K562 (cell line): ENCODE measurements at regions not wholly inside any gene's neighbourhood (a gene's known extent, or its start where the extent isn't known, plus 50 kb on each side); places are given as distances from the start of the nearest gene placed in this dataset.

Experiments
- ATAC-seq: fragments of 200-7000 bp; cut with Tn5 transposase; 3 replicates; pipeline ENCODE4 v1.9.1; 2020; ENCODE audit warnings: moderate library complexity
- BruUV-seq: library from RNA; stranded (reverse); fragments of 400-500 nt; replicated peaks from 2 replicates; lab custom pipeline; 2021; lab: Mats Ljungman, UMichigan
- CTCF ChIA-PET: fragments of 300-600 bp; formaldehyde crosslinking; extraction: SDS; loops from one replicate; lab custom pipeline; 2021; ENCODE audit warnings: low intra/inter-chr PET ratio; lab: Yijun Ruan, JAX
- POLR2A ChIA-PET: fragments of 300-600, 350-650 bp; sonication (Branson Sonifier 250); formaldehyde crosslinking; extraction: SDS; loops from one replicate; lab custom pipeline; 2021; ENCODE audit warnings: antibody characterized with exemption, inconsistent platforms; lab: Yijun Ruan, JAX
- DNase-seq, 4 experiments: peaks; one replicate each; pipeline versions ENCODE4 v3.0.0 to v3.0.0-alpha.2; 2011 to 2018; ENCODE audit warnings: low spot score in 3 of 4, mixed read lengths in 3 of 4; ENCODE audit errors: extremely low read depth in 1 of 4
- FAIRE-seq: peaks from 2 replicates; lab custom pipeline; 2011; peaks lifted over from hg19 to GRCh38; lab: Jason Lieb, UNC
- H2AFZ ChIP-seq: 2 replicates; pipeline ENCODE4 v1.6.0; 2011; ENCODE audit warnings: low read depth, low read length, control low read depth, inconsistent platforms
- H3K27ac ChIP-seq: fragments of 200-600 bp; 3 replicates; pipeline ENCODE4 v1.8.0; 2011; ENCODE audit warnings: low read depth, mild to moderate bottlenecking, control low read depth, inconsistent platforms, low read length, moderate library complexity, mixed read lengths; ENCODE audit errors: extremely low read depth
- H3K27me3 ChIP-seq, 2 experiments: fragments of 300-600 bp in 1 of 2; 2 replicates in 1 of 2; 3 replicates in 1 of 2; pipeline versions ENCODE4 v1.6.0 to v1.8.0; 2011; ENCODE audit warnings: inconsistent platforms in 2 of 2, low read length in 2 of 2, mild to moderate bottlenecking in 1 of 2, mixed read lengths in 1 of 2, moderate library complexity in 1 of 2; ENCODE audit not compliant: control insufficient read depth in 2 of 2, insufficient read depth in 2 of 2
- H3K36me3 ChIP-seq: fragments of 300-600 bp; 3 replicates; pipeline ENCODE4 v1.8.0; 2011; ENCODE audit warnings: mild to moderate bottlenecking, low read length, inconsistent platforms; ENCODE audit not compliant: control insufficient read depth, insufficient read depth
- H3K4me1 ChIP-seq, 2 experiments: fragments of 200-600 bp in 1 of 2; replicated peaks in 1 of 2; 2 replicates in 1 of 2; 3 replicates in 1 of 2; pipeline versions ENCODE4 v1.5.1 to v1.8.0; 2011; ENCODE audit warnings: inconsistent platforms in 2 of 2, low read length in 2 of 2, mild to moderate bottlenecking in 1 of 2, mixed read lengths in 1 of 2, moderate library complexity in 1 of 2; ENCODE audit not compliant: control insufficient read depth in 2 of 2, insufficient read depth in 2 of 2
- H3K4me2 ChIP-seq: 2 replicates; pipeline ENCODE4 v1.6.1; 2011; ENCODE audit warnings: low read length, control low read depth, inconsistent platforms, mixed read lengths; ENCODE audit not compliant: insufficient read depth
- H3K4me3 ChIP-seq: fragments of 200-600 bp; sonication (generic), shearing (Covaris generic); 2 replicates; pipeline ENCODE4 v1.5.1; 2016; ENCODE audit warnings: control low read depth, inconsistent platforms
- H3K79me2 ChIP-seq: fragments of 200-600 bp; 3 replicates; pipeline ENCODE4 v1.8.0; 2011; ENCODE audit warnings: low read length, inconsistent platforms; ENCODE audit not compliant: control insufficient read depth, insufficient read depth
- H3K9ac ChIP-seq, 2 experiments: 2 replicates each; pipeline versions ENCODE4 v1.6.0 to v1.6.1; 2011; ENCODE audit warnings: low read depth in 2 of 2, low read length in 2 of 2, control low read depth in 1 of 2, inconsistent platforms in 1 of 2, mild to moderate bottlenecking in 1 of 2, mixed read lengths in 1 of 2; ENCODE audit not compliant: insufficient read depth in 1 of 2
- H3K9me1 ChIP-seq: one replicate; pipeline ENCODE4 v1.6.0; 2011; ENCODE audit warnings: inconsistent platforms, mild to moderate bottlenecking, low read length, moderate library complexity; ENCODE audit not compliant: control insufficient read depth, insufficient read depth
- H3K9me3 ChIP-seq: replicated peaks from 2 replicates; pipeline ENCODE4 v1.5.1; 2011; ENCODE audit warnings: low read depth, low read length, inconsistent platforms; ENCODE audit not compliant: control insufficient read depth, insufficient read depth
- H4K20me1 ChIP-seq: replicated peaks from 2 replicates; pipeline ENCODE4 v1.6.1; 2011; ENCODE audit warnings: low read length, inconsistent platforms, mixed read lengths; ENCODE audit not compliant: control insufficient read depth, insufficient read depth
- C11orf30 ChIP-seq: fragments of 450-650 bp; IDR thresholded peaks from 2 replicates; pipeline ENCODE4 v1.6.1; 2016; ENCODE audit warnings: low read depth, mild to moderate bottlenecking
- COPS2 ChIP-seq: fragments of 450-650 bp; conservative IDR thresholded peaks from 2 replicates; pipeline ENCODE4 v1.6.1; 2016; ENCODE audit warnings: mild to moderate bottlenecking, moderate library complexity
- MAFG ChIP-seq: fragments of 450-650 bp; conservative IDR thresholded peaks from 2 replicates; pipeline ENCODE4 v1.6.1; 2016; ENCODE audit warnings: missing genetic modification characterization, missing compliant biosample characterization
- XRCC3 ChIP-seq: fragments of 450-650 bp; IDR thresholded peaks from 2 replicates; pipeline ENCODE4 v1.6.1; 2017; ENCODE audit warnings: mild to moderate bottlenecking, moderate library complexity
- ZNF316 ChIP-seq: fragments of 450-650 bp; IDR thresholded peaks from 2 replicates; pipeline ENCODE4 v1.6.1; 2016
- in situ Hi-C: fragments of 300-500 bp; cut with MboI; formaldehyde crosslinking; loops from 4 replicates; pipeline ENCODE4 v1.15.0; 2018; ENCODE audit warnings: inconsistent platforms, mixed read lengths
- intact Hi-C: fragments of 100-400 bp; cut with micrococcal nuclease; formaldehyde crosslinking; loops from 2 replicates; pipeline ENCODE4 v1.14.2; 2022
- TF ChIP-seq, protein P1 (sequence below), 2 experiments: fragments of 450-650 bp; conservative IDR thresholded peaks; 2 replicates each; pipeline ENCODE4 v1.6.1; 2017; ENCODE audit warnings: mild to moderate bottlenecking in 2 of 2, moderate library complexity in 2 of 2
- TF ChIP-seq, protein P2 (sequence below): sonication (generic); formaldehyde crosslinking; IDR thresholded peaks from 2 replicates; pipeline ENCODE4 v1.8.1; 2023; ENCODE audit warnings: mild to moderate bottlenecking, missing genetic modification reagents
- TF ChIP-seq, protein P3 (sequence below): fragments of 250-450 bp; sonication (Bioruptor Pico); IDR thresholded peaks from 2 replicates; pipeline ENCODE4 v1.9.0; 2021; ENCODE audit warnings: mild to moderate bottlenecking
- TF ChIP-seq, protein P4 (sequence below): fragments of 250-450 bp; sonication (Bioruptor Pico); IDR thresholded peaks from 2 replicates; pipeline ENCODE4 v1.4.0; 2020; ENCODE audit warnings: borderline replicate concordance
- TF ChIP-seq, protein P5 (sequence below): fragments of 150-350 bp; conservative IDR thresholded peaks from 2 replicates; pipeline ENCODE4 v1.6.1; 2014; ENCODE audit warnings: low read length

DNA sequence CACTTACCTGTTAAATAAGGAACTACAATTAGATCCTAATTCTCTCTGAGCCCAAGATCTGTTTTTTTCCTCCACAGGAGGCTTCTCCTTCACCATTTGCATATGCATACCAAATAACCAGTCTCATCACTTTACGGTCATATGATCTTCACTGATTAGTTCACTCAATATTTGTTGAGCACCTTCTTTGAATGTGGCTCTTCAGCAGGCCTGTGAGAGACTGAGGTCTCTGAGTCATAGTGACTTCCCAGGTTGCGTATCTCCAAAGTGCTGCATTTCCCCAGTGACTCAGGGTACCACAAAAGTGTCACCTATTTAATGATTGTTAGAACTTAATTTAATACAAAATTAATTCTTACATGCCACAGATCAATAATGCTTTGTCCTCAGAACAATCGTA, 108.8 kb upstream of the TRIB2 start (continued):
- TF ChIP-seq, protein P1, sequence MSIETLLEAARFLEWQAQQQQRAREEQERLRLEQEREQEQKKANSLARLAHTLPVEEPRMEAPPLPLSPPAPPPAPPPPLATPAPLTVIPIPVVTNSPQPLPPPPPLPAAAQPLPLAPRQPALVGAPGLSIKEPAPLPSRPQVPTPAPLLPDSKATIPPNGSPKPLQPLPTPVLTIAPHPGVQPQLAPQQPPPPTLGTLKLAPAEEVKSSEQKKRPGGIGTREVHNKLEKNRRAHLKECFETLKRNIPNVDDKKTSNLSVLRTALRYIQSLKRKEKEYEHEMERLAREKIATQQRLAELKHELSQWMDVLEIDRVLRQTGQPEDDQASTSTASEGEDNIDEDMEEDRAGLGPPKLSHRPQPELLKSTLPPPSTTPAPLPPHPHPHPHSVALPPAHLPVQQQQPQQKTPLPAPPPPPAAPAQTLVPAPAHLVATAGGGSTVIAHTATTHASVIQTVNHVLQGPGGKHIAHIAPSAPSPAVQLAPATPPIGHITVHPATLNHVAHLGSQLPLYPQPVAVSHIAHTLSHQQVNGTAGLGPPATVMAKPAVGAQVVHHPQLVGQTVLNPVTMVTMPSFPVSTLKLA (conservative IDR thresholded peaks at IDR 0.05): no peak
- TF ChIP-seq XRCC3: no peak
- TF ChIP-seq, protein P2, sequence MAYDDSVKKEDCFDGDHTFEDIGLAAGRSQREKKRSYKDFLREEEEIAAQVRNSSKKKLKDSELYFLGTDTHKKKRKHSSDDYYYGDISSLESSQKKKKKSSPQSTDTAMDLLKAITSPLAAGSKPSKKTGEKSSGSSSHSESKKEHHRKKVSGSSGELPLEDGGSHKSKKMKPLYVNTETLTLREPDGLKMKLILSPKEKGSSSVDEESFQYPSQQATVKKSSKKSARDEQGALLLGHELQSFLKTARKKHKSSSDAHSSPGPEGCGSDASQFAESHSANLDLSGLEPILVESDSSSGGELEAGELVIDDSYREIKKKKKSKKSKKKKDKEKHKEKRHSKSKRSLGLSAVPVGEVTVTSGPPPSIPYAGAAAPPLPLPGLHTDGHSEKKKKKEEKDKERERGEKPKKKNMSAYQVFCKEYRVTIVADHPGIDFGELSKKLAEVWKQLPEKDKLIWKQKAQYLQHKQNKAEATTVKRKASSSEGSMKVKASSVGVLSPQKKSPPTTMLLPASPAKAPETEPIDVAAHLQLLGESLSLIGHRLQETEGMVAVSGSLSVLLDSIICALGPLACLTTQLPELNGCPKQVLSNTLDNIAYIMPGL (CRISPR knock-in tag): no peak
- TF ChIP-seq, protein P3, sequence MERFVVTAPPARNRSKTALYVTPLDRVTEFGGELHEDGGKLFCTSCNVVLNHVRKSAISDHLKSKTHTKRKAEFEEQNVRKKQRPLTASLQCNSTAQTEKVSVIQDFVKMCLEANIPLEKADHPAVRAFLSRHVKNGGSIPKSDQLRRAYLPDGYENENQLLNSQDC: no peak

DNA sequence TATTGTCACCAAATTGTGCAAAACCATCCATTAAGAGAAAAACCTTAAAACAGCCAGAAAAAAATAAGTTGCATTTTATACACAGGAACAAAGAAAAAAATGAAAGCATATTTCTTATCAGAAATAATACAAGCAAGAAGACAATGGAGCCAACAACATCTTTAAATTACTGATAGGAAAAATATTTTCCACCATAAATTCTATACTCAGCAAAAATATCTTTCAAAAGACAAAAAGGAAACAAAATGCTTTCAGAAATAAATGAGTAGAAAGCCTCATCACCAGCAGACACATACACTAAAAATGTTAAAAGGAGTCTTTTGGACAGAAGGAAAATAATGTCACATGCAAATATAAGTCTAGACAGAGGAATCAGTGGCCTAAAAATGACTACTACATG, 106.4 kb upstream of the TRIB2 start:
- Histone ChIP-seq H3K36me3 (no peaks in the 10 kb centered on the region), H3K4me3 (no peak overlapping the region), H3K79me2 (no peaks in the 10 kb centered on the region), H3K4me1 (0 out of 5 replicates have a peak, but pooled peaks cover 0 to 3% of the 10 kb centered on the region in 2 experiments), H4K20me1 (no peaks in the 10 kb centered on the region), H3K4me2 (no peak overlapping the region), H3K9ac (no peak overlapping the region)
- DNase-seq (no peak), FAIRE-seq (no peak), ATAC-seq (no peak)
- CTCF ChIA-PET: no interaction called here
- intact Hi-C loops: no loop called here
- BruUV-seq: no TSS peak
- TF ChIP-seq C11orf30: peak; percentile 64; the same call in 1 of the 2 replicates
- TF ChIP-seq ZNF316: peak; percentile 80
- TF ChIP-seq, protein P4, sequence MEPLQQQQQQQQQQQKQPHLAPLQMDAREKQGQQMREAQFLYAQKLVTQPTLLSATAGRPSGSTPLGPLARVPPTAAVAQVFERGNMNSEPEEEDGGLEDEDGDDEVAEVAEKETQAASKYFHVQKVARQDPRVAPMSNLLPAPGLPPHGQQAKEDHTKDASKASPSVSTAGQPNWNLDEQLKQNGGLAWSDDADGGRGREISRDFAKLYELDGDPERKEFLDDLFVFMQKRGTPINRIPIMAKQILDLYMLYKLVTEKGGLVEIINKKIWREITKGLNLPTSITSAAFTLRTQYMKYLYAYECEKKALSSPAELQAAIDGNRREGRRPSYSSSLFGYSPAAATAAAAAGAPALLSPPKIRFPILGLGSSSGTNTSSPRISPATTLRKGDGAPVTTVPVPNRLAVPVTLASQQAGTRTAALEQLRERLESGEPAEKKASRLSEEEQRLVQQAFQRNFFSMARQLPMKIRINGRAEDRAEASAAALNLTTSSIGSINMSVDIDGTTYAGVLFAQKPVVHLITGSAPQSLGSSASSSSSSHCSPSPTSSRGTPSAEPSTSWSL (CRISPR knock-in tag): no peak
- TF ChIP-seq, protein P5, sequence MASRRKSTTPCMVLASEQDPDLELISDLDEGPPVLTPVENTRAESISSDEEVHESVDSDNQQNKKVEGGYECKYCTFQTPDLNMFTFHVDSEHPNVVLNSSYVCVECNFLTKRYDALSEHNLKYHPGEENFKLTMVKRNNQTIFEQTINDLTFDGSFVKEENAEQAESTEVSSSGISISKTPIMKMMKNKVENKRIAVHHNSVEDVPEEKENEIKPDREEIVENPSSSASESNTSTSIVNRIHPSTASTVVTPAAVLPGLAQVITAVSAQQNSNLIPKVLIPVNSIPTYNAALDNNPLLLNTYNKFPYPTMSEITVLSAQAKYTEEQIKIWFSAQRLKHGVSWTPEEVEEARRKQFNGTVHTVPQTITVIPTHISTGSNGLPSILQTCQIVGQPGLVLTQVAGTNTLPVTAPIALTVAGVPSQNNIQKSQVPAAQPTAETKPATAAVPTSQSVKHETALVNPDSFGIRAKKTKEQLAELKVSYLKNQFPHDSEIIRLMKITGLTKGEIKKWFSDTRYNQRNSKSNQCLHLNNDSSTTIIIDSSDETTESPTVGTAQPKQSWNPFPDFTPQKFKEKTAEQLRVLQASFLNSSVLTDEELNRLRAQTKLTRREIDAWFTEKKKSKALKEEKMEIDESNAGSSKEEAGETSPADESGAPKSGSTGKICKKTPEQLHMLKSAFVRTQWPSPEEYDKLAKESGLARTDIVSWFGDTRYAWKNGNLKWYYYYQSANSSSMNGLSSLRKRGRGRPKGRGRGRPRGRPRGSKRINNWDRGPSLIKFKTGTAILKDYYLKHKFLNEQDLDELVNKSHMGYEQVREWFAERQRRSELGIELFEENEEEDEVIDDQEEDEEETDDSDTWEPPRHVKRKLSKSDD: no peak
- TF ChIP-seq COPS2: no peak
- TF ChIP-seq, protein P1 (conservative IDR thresholded peaks at IDR 0.05): no peak
- TF ChIP-seq MAFG (tag): peak; percentile 18; the same call in 1 of the 2 replicates
- TF ChIP-seq, all 486 proteins: peak for 3
- Histone ChIP-seq H3K27me3 (no peaks in the 10 kb centered on the region), H3K9me3 (no peaks in the 10 kb centered on the region), H2AFZ (no peak overlapping the region), H3K27ac (no peak overlapping the region), H3K9me1 (no peaks in the 10 kb centered on the region)
- in situ Hi-C loops: no loop called here
- POLR2A ChIA-PET: no interaction called here
